ENCODE measurements at regions not wholly inside any gene's neighbourhood (a gene's known extent, or its start where the extent isn't known, plus 50 kb on each side); places are given as distances from the start of the nearest gene placed in this dataset.
"Not testable (repeated sequence)": the region's sequence is repeated elsewhere in the genome, so short reads cannot be mapped to it uniquely, and the experiment has no call there.

DNA sequence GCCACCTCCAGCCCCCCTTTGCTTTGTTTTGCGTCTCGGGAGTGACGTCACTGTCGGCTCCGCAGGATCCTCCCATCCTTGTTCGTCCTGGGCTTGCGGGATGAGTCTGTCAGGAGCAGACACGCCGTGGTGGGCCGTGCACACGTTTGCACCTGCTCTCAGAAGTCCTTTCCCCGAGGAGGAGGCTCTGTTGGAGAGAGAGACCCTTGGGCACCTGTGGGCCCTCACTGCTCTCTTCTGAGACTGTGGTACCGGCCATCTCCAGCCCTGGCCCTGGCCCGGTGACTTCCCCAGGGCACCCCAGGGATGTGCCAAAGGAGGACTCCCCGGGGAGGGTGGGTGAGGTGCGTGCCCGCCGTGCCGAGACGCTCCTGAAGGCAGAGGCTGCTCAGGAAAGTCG lies 76.1 kb upstream of the PPP2R3B start:
- H3K27ac ChIP-seq (ENCODE audit: low read length), result no peak overlapping the region
- H3K27me3 ChIP-seq (ENCODE audit: control insufficient read depth, insufficient read depth, low read length), result no peaks in the 10 kb centered on the region; the same call in 1 of the 2 replicates
- H3K4me3 ChIP-seq (ENCODE audit: low read length), result no peak overlapping the region

DNA sequence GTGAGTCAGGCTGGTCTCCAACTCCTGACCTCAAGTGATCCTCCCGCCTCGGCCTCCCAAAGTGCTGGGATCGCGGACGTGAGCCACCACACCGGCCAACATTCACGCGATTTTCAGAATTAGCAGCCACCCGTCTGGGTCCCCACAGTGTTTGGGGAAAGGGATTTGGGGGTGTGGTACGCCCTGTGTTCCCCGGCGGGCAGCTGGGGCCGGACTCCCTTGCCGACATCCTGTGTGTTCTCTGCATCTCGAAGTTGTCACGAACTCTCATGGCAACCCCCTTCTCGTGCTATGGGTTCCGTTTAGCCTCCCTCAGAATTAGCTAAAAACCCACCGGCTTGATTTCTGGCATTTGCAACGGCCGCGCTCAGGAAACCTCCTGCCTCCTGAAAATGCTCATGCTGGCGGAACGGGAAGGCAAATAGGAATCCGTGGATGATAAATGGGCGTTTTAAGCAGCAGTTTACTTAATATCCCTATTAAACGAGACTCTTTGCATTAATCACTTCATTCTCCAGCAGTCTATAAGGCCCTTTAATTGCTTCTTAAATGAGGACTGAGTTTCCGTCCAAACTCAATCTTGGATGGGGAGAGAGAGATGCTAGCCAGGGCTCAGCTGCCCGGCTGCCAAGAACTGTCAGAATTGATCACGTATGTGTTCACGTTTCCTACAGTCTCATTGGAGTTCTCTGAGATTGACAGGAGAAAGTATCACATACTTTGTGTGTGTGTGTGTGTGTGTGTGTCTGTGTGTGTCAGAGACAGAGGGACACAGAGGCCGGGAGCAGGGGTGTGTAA lies 78.9 kb upstream of the PPP2R3B start:
- Histone ChIP-seq H3K27ac (ENCODE audit: low read length) (no peak overlapping the region), H3K9me3 (ENCODE audit: control insufficient read depth, insufficient read depth, low read length) (no peaks in the 10 kb centered on the region), H3K4me3 (ENCODE audit: low read length) (no peak overlapping the region), H3K4me1 (ENCODE audit: control insufficient read depth, insufficient read depth, low read length) (no peaks in the 10 kb centered on the region), H3K36me3 (ENCODE audit: control insufficient read depth, insufficient read depth, low read length) (no peaks in the 10 kb centered on the region), H3K27me3 (ENCODE audit: control insufficient read depth, insufficient read depth, low read length) (no peaks in the 10 kb centered on the region)
- WGBS (ENCODE audit: insufficient coverage, insufficient read length), result no CpG with 5 or more reads among the region's 32 CpGs
- DNase-seq (ENCODE audit: low read depth, low spot score), result no peak

More for the DNA sequence above, 76.1 kb upstream of the PPP2R3B start:
- no CpG with 5 or more reads among the region's 21 CpGs for WGBS (ENCODE audit: insufficient coverage, insufficient read length)
- Histone ChIP-seq H3K9me3 (ENCODE audit: control insufficient read depth, insufficient read depth, low read length) (no peaks in the 10 kb centered on the region; the same call in 1 of the 2 replicates), H3K4me1 (ENCODE audit: control insufficient read depth, insufficient read depth, low read length) (no peaks in the 10 kb centered on the region), H3K36me3 (ENCODE audit: control insufficient read depth, insufficient read depth, low read length) (no peaks in the 10 kb centered on the region)
- DNase-seq (ENCODE audit: low read depth, low spot score), result no peak

DNA sequence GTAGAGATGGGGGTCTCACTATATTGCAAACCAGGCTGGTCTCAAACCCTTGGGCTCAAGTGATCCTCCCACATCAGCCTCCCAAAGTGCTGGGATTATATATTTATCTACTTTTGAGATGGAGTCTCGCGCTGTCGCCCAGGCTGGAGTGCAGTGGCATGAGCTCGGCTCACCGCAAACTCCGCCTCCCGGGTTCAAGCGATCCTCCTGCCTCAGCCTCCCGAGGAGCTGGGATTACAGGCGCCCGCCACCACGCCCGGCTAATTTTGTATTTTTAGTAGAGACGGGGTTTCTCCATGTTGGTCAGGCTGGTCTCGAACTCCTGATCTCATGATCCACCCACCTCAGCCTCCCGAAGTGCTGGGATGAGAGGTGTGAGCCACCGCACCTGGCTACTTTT lies 80.1 kb upstream of the PPP2R3B start:
- no CpG with 5 or more reads among the region's 17 CpGs for WGBS (ENCODE audit: insufficient coverage, insufficient read length)
- H3K4me3 ChIP-seq (ENCODE audit: low read length); DNase-seq (ENCODE audit: low read depth, low spot score); H3K36me3 ChIP-seq (ENCODE audit: control insufficient read depth, insufficient read depth, low read length); H3K9me3 ChIP-seq (ENCODE audit: control insufficient read depth, insufficient read depth, low read length); H3K27me3 ChIP-seq (ENCODE audit: control insufficient read depth, insufficient read depth, low read length); H3K27ac ChIP-seq (ENCODE audit: low read length); H3K4me1 ChIP-seq (ENCODE audit: control insufficient read depth, insufficient read depth, low read length): not testable (repeated sequence)

DNA sequence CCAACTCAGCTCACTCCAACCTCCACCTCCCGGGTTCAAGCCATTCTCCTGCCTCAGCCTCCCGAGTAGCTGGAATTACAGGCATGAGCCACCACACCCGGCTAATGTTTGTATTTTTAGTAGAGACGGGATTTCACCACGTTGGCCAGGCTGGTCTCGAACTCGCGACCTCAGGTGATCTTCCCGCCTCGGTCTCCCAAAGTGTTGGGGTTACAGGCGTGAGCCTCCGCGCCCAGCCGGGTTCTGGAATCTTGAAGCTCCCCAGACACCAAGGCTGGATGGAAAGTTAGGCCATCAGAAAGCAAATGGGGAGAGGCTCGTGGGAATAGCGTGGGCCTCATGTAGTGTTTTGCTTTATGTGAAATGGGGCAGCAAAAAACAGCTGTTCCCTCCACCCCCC lies 81.0 kb upstream of the PPP2R3B start:
- not testable (repeated sequence) for H3K4me1 ChIP-seq (ENCODE audit: control insufficient read depth, insufficient read depth, low read length); H3K4me3 ChIP-seq (ENCODE audit: low read length); H3K36me3 ChIP-seq (ENCODE audit: control insufficient read depth, insufficient read depth, low read length); H3K27me3 ChIP-seq (ENCODE audit: control insufficient read depth, insufficient read depth, low read length); DNase-seq (ENCODE audit: low read depth, low spot score); H3K9me3 ChIP-seq (ENCODE audit: control insufficient read depth, insufficient read depth, low read length); H3K27ac ChIP-seq (ENCODE audit: low read length)
- no CpG with 5 or more reads among the region's 16 CpGs for WGBS (ENCODE audit: insufficient coverage, insufficient read length)

DNA sequence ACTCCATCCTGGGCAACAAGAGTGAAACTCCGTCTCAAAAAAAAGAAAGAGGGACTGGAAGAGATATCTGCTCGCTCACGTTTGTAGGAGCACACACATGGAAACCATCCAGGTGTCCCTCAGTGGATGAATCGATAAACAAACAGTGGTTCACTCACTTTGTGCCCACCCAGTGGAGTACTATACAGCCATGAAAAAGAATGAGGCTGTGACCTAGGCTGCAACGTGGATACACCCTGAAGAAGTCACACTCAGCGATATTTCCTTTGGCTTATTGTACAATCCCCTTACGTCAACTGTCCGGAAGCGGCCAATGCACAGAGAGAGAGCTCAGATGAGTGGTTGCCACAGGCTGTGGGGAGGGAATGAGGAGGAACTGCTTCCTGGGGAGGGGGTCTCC lies 82.3 kb upstream of the PPP2R3B start:
- H3K36me3 ChIP-seq (ENCODE audit: control insufficient read depth, insufficient read depth, low read length), result no peaks in the 10 kb centered on the region
- no peaks in the 10 kb centered on the region for H3K27me3 ChIP-seq (ENCODE audit: control insufficient read depth, insufficient read depth, low read length)
- no peak for DNase-seq (ENCODE audit: low read depth, low spot score)
- no peaks in the 10 kb centered on the region for H3K9me3 ChIP-seq (ENCODE audit: control insufficient read depth, insufficient read depth, low read length)
- no peak overlapping the region for H3K27ac ChIP-seq (ENCODE audit: low read length)
- WGBS (ENCODE audit: insufficient coverage, insufficient read length), result no CpG with 5 or more reads among the region's 9 CpGs
- H3K4me3 ChIP-seq (ENCODE audit: low read length), result no peak overlapping the region
- H3K4me1 ChIP-seq (ENCODE audit: control insufficient read depth, insufficient read depth, low read length), result no peaks in the 10 kb centered on the region

DNA sequence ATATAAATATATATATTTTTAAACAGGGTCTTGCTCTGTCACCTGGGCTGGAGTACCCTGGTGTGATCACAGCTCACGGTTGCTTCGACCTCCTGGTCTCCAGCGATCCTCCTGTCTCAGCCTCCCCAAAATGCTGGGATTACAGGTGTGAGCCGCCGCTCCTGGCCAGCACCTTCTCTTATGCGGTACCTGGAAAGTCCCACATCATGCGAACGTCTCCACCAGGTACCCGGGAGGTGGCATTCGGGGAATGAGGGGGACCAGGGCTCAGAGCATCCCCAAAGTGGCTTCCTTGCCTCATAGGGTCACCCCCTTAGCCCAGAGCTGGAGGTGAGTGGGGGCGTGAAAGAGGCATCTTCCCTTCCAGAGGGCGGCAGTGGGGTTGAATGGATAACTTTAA lies 84.0 kb upstream of the PPP2R3B start:
- H3K9me3 ChIP-seq (ENCODE audit: control insufficient read depth, insufficient read depth, low read length), result no peaks in the 10 kb centered on the region
- H3K4me1 ChIP-seq (ENCODE audit: control insufficient read depth, insufficient read depth, low read length), result no peaks in the 10 kb centered on the region
- DNase-seq (ENCODE audit: low read depth, low spot score), result no peak
- WGBS (ENCODE audit: insufficient coverage, insufficient read length), result no CpG with 5 or more reads among the region's 12 CpGs
- no peaks in the 10 kb centered on the region for H3K27me3 ChIP-seq (ENCODE audit: control insufficient read depth, insufficient read depth, low read length)
- H3K4me3 ChIP-seq (ENCODE audit: low read length), result no peak overlapping the region
- H3K36me3 ChIP-seq (ENCODE audit: control insufficient read depth, insufficient read depth, low read length), result no peaks in the 10 kb centered on the region
- no peak overlapping the region for H3K27ac ChIP-seq (ENCODE audit: low read length)

DNA sequence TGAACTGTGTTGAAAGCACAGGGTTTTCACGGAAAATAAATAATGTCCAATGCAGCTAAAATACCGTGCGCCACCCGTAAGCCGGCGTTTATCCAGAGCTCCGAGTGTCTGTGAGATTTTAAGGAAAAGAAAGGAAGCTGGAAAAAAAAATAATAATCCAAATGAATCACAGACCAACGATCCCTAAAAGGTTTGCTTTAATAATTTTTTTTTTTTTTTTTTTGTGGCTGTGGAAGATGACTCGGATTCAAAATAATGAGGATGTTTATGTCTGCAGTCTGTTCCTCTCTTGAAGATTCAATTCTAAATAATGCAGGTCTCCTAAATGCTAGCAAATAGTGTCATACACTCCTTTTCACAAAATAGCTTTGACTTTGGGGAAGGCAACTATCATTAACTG lies 84.6 kb upstream of the PPP2R3B start:
- H3K27me3 ChIP-seq (ENCODE audit: control insufficient read depth, insufficient read depth, low read length), result no peaks in the 10 kb centered on the region
- no CpG with 5 or more reads among the region's 9 CpGs for WGBS (ENCODE audit: insufficient coverage, insufficient read length)
- no peaks in the 10 kb centered on the region for H3K36me3 ChIP-seq (ENCODE audit: control insufficient read depth, insufficient read depth, low read length)
- no peak overlapping the region for H3K27ac ChIP-seq (ENCODE audit: low read length)
- no peak overlapping the region for H3K4me3 ChIP-seq (ENCODE audit: low read length)
- no peaks in the 10 kb centered on the region for H3K9me3 ChIP-seq (ENCODE audit: control insufficient read depth, insufficient read depth, low read length)
- no peaks in the 10 kb centered on the region for H3K4me1 ChIP-seq (ENCODE audit: control insufficient read depth, insufficient read depth, low read length)
- DNase-seq (ENCODE audit: low read depth, low spot score), result no peak

DNA sequence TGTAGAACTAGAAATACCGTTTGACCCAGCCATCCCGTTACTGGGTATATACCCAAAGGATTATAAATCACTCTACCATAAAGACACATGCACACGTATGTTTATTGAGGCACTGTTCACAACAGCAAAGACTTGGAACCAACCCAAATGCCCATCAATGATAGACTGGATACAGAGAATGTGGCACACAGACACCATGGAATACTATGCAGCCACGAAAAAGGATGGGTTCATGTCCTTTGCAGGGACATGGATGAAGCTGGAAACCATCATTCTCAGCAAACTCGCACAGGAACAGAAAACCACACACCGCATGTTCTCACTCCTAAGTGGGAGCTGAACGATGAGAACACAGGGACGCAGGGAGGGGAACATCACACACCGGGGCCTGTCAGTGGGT lies 85.6 kb upstream of the PPP2R3B start:
- H3K27me3 ChIP-seq (ENCODE audit: control insufficient read depth, insufficient read depth, low read length); DNase-seq (ENCODE audit: low read depth, low spot score); H3K4me3 ChIP-seq (ENCODE audit: low read length); H3K27ac ChIP-seq (ENCODE audit: low read length); H3K9me3 ChIP-seq (ENCODE audit: control insufficient read depth, insufficient read depth, low read length); H3K4me1 ChIP-seq (ENCODE audit: control insufficient read depth, insufficient read depth, low read length); H3K36me3 ChIP-seq (ENCODE audit: control insufficient read depth, insufficient read depth, low read length): not testable (repeated sequence)
- no CpG with 5 or more reads among the region's 9 CpGs for WGBS (ENCODE audit: insufficient coverage, insufficient read length)

DNA sequence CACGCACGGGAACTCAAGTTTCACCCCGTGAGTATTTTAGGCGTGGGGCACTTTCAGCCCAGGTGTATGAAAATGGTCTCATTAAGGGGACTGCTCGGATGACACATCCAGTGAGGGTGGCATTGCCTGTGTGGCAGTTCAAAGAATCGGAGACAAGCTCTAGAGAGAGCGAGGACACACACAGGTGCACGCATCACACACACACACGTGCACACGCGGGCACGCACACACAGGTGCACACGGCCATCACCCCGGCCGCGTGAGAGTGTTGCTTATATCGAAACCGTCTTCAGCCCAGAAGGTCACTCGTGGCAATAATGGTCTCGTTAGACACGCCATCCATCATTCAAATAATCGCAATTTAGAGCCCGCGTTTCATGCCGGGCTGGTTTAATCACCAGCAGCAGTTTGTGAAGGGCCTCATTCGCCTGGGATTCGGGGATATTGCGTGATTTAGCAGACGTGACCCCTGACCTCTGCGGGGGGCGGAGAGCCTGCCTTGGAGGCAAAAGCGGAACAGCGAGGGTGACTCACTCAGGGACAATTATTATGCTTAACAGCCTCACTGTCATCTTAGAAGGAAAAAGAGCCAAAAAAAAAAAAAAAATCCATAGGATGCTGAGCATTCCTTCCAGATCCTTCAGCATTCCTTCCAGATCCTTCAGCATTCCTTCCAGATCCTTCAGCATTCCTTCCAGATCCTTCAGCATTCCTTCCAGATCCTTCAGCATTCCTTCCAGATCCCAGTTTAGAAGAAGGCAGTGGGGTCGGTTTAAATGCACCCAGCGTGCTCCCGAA lies 89.4 kb upstream of the PPP2R3B start:
- Histone ChIP-seq H3K4me1 (ENCODE audit: control insufficient read depth, insufficient read depth, low read length) (no peaks in the 10 kb centered on the region), H3K9me3 (ENCODE audit: control insufficient read depth, insufficient read depth, low read length) (no peaks in the 10 kb centered on the region), H3K4me3 (ENCODE audit: low read length) (no peak overlapping the region), H3K27ac (ENCODE audit: low read length) (no peak overlapping the region), H3K36me3 (ENCODE audit: control insufficient read depth, insufficient read depth, low read length) (no peaks in the 10 kb centered on the region; the same call in 1 of the 2 replicates), H3K27me3 (ENCODE audit: control insufficient read depth, insufficient read depth, low read length) (no peaks in the 10 kb centered on the region)
- WGBS (ENCODE audit: insufficient coverage, insufficient read length), result no CpG with 5 or more reads among the region's 36 CpGs
- DNase-seq (ENCODE audit: low read depth, low spot score), result no peak

DNA sequence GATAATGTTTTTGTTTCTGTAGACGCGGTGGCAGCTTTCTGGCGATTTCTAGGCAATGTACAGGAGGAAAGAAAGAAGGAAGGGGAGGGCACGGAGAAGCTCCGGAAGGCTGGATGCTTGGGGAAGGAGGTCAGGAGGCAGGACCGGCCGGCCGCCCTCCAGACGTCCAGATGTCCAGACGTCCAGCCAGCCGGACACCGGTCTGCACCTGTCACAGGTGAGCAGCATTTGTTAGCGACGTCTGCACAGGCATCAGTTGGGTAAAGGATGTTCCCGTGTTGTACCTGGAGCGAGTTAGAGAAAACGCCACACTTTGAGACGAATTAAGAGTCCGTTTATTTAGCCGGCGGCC lies 90.0 kb upstream of the PPP2R3B start:
- no peak overlapping the region for H3K27ac ChIP-seq (ENCODE audit: low read length)
- no peak overlapping the region for H3K4me3 ChIP-seq (ENCODE audit: low read length)
- no CpG with 5 or more reads among the region's 21 CpGs for WGBS (ENCODE audit: insufficient coverage, insufficient read length)
- H3K9me3 ChIP-seq (ENCODE audit: control insufficient read depth, insufficient read depth, low read length), result no peaks in the 10 kb centered on the region
- H3K27me3 ChIP-seq (ENCODE audit: control insufficient read depth, insufficient read depth, low read length), result no peaks in the 10 kb centered on the region
- no peak for DNase-seq (ENCODE audit: low read depth, low spot score)
- H3K36me3 ChIP-seq (ENCODE audit: control insufficient read depth, insufficient read depth, low read length), result no peaks in the 10 kb centered on the region; the same call in 1 of the 2 replicates
- no peaks in the 10 kb centered on the region for H3K4me1 ChIP-seq (ENCODE audit: control insufficient read depth, insufficient read depth, low read length)

Data from iPS DF 6.9 (cell line).